SK-N-MC (cell line): ENCODE measurements at regions not wholly inside any gene's neighbourhood (a gene's known extent, or its start where the extent isn't known, plus 50 kb on each side); places are given as distances from the start of the nearest gene placed in this dataset.
A peak's percentile ranks its signal among the peaks of the same experiment; 100 is the strongest.
"Not testable (repeated sequence)": the region's sequence is repeated elsewhere in the genome, so short reads cannot be mapped to it uniquely, and the experiment has no call there.

ENCODE experiments used
- DNase-seq: peaks from one replicate; pipeline ENCODE4 v3.0.0-alpha.2; 2011; ENCODE audit warnings: low read depth, low spot score
- H3K27ac ChIP-seq: fragments of 200-600 bp; sonication (generic); 2 replicates; pipeline ENCODE4 v1.5.1; 2016; ENCODE audit warnings: mixed run types
- H3K36me3 ChIP-seq: fragments of 200-600 bp; sonication (generic); 2 replicates; pipeline ENCODE4 v1.6.1; 2017; ENCODE audit warnings: antibody characterized with exemption, low read length, mixed read lengths; ENCODE audit not compliant: insufficient read depth
- H3K4me3 ChIP-seq: fragments of 200-600 bp; sonication (generic); 2 replicates; pipeline ENCODE4 v1.5.1; 2016
- H3K9ac ChIP-seq: fragments of 200-600 bp; sonication (generic); 2 replicates; pipeline ENCODE4 v1.8.0; 2017; ENCODE audit warnings: mixed run types, mixed read lengths; ENCODE audit not compliant: insufficient read length
- H3K9me3 ChIP-seq: fragments of 200-600 bp; sonication (generic); 2 replicates; pipeline ENCODE4 v1.6.1; 2017; ENCODE audit warnings: low read depth, mild to moderate bottlenecking, antibody characterized with exemption, low read length, moderate library complexity, mixed read lengths
- EZH2 ChIP-seq: fragments of 200-600 bp; sonication (generic); IDR thresholded peaks from one replicate; pipeline ENCODE4 v1.6.1; 2017; ENCODE audit warnings: antibody characterized with exemption
- FOXP2 ChIP-seq: optimal IDR thresholded peaks from 2 replicates; pipeline ENCODE3; 2011; ENCODE audit warnings: mild to moderate bottlenecking, moderate library complexity; ENCODE audit not compliant: insufficient read depth; ENCODE audit errors: extremely low read length, control extremely low read depth
- POLR2AphosphoS5 ChIP-seq: IDR thresholded peaks from 2 replicates; pipeline ENCODE4 v1.6.1; 2012; ENCODE audit warnings: mild to moderate bottlenecking, low read depth, low read length, borderline replicate concordance

DNA sequence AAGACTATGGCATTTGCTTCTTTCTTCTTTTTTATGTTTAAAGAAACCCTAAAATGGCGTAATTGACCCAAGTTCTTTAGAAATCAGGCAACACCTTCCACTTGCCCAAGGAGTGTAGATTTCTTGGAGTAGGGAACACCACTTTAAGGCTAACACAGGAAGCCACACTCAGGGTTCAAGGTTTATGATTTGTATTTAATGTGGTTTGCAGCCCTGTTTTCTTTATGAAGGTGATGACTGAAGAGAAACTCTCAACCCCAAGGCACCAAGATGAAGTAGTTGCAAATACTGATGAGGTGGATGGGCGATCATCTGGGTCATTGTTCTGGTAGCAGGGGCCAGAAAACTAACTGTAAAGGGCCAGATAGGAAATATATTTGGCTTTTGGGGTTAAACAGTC is 101.1 kb downstream of the DLEU7 start:
- TF ChIP-seq FOXP2 (no peak), EZH2 (no peak), POLR2AphosphoS5 (no peak)
- DNase-seq = no peak
- H3K9me3 ChIP-seq = no peaks in the 10 kb centered on the region
- H3K4me3 ChIP-seq = no peak overlapping the region
- H3K9ac ChIP-seq = no peak overlapping the region
- no peak overlapping the region for H3K27ac ChIP-seq
- H3K36me3 ChIP-seq = no peaks in the 10 kb centered on the region

DNA sequence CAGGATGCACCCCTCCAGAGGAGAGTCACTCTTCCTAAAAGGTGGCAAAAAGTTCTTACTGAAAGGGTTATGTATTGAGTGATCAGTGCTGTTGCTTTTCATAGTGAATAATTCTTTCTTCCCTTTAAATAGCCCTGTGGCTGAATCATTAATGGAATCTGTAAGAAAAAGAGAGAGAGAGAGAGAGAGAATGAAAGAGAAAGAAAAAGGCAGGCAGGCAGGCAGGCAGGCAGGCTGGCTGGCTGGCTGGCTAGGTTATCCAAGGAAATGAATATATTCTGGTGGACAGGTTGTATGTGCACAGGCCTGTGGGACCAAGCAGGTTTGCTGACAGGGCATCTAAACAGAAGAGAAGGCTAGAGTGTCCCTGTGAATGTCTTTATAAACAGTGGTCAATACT is 100.5 kb downstream of the DLEU7 start:
- Histone ChIP-seq H3K27ac (no peak overlapping the region), H3K4me3 (no peak overlapping the region), H3K9ac (no peak overlapping the region), H3K9me3 (no peaks in the 10 kb centered on the region), H3K36me3 (no peaks in the 10 kb centered on the region)
- DNase-seq = no peak
- TF ChIP-seq FOXP2 = no peak
- no peak for TF ChIP-seq POLR2AphosphoS5
- TF ChIP-seq EZH2 = no peak

DNA sequence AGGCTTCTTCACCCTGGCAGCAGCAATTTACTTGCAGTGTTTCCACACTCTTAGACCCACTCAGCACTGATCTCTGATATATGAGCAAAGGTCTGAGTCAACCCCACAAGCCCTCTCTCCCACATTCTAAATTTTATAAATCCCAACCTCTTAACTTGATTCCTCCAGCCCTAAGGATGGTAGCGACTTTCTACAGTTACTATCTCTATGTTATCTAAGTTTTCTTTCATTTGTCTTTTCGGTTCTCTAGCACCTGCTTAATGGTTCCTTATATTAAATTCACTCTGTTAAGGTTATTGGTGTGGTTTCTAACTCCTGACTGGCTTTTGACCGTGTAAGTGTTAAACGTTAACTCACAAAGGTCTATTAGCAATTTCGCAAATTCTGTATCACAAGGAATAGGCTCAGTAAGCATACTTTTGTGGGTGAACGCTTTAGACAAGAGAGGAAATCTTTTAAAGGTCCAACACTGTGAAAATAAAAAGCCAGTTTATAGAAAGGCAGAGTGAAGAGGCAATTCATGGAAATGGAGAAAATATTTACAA is 99.3 kb downstream of the DLEU7 start:
- TF ChIP-seq FOXP2 (no peak), POLR2AphosphoS5 (no peak), EZH2 (no peak)
- no peaks in the 10 kb centered on the region for H3K36me3 ChIP-seq
- no peak for DNase-seq
- no peak overlapping the region for H3K27ac ChIP-seq
- H3K4me3 ChIP-seq = no peak overlapping the region
- no peaks in the 10 kb centered on the region for H3K9me3 ChIP-seq
- H3K9ac ChIP-seq = no peak overlapping the region

GRCh38 chr13:50745542-50746115 is 97.9 kb downstream of the DLEU7 start:
- Histone ChIP-seq H3K36me3 (no peaks in the 10 kb centered on the region), H3K4me3 (no peak overlapping the region), H3K9ac (no peak overlapping the region), H3K9me3 (no peaks in the 10 kb centered on the region), H3K27ac (no peak overlapping the region)
- TF ChIP-seq POLR2AphosphoS5 (no peak), EZH2 (no peak), FOXP2 (no peak)
- DNase-seq = no peak

DNA sequence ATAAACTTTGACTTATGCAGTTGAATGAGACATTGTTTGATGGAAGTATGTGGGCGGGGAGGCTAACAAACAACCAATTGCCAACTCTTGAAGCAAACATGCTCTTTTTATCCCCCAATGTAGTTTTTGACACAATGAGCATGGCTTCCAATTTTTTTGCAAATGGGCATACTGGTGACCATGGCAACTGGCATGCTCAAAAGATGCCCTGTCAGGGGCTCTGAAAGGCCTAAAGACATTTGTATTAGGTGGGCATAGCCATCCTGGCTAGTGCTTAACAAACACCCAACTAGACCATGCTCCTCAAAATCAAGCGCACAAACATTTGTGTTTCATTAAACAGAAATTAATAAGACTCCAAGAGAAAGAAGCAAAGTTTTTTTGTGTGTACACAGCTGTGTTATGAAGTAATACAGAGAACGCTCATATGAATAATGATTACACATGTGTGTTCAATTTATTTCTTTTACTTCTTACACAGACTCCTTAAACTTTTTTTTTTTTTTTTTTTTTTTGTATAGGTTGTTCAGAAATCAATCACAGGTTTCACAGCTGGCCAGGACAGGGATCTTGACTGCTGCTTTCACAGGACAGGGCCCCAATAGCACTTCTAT is 95.6 kb downstream of the DLEU7 start:
- no peak for DNase-seq
- Histone ChIP-seq H3K27ac (no peak overlapping the region), H3K9ac (no peak overlapping the region), H3K4me3 (no peak overlapping the region), H3K36me3 (no peaks in the 10 kb centered on the region), H3K9me3 (no peaks in the 10 kb centered on the region)
- TF ChIP-seq EZH2 = no peak
- TF ChIP-seq FOXP2 = no peak
- no peak for TF ChIP-seq POLR2AphosphoS5

GRCh38 chr13:50753221-50753620 is 90.3 kb downstream of the DLEU7 start:
- not testable (repeated sequence) for H3K4me3 ChIP-seq, DNase-seq, H3K9ac ChIP-seq, H3K9me3 ChIP-seq, H3K36me3 ChIP-seq, H3K27ac ChIP-seq

- Histone ChIP-seq H3K4me3 (peak overlapping the region; percentile 48; the same call in 1 of the 2 replicates), H3K27ac (peak overlapping the region; percentile 81; the same call in 1 of the 2 replicates)
- DNase-seq, H3K9me3 ChIP-seq, H3K9ac ChIP-seq, H3K36me3 ChIP-seq: not testable (repeated sequence)
Measured at GRCh38 chr13:50755862-50756685, 87.4 kb downstream of the DLEU7 start.

DNA sequence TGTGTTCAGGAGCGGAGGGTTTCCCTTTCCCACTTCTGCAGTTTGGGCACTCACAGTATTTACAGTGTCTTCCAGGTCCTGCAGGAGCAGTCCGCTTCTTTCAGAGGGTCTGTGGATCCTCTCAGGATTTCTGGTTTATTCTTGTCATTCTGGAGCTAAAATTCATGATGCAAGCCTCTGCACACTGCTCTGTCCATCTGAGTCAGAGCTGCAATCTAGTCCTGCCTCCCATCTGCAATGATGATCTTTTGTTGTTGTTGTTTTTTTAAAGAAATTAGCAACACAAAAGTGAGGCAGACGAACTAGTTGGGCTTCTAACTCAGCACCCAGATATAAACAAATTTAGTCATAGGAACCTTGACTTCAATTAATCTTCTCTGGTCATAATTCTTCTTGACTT is 86.5 kb downstream of the DLEU7 start:
- Histone ChIP-seq H3K27ac (peak overlapping the region; percentile 81), H3K36me3 (no peaks in the 10 kb centered on the region), H3K9me3 (no peaks in the 10 kb centered on the region; the same call in 1 of the 2 replicates), H3K4me3 (peak overlapping the region; percentile 48), H3K9ac (no peak overlapping the region)
- TF ChIP-seq POLR2AphosphoS5 (no peak), EZH2 (no peak), FOXP2 (no peak)
- DNase-seq = no peak
